Peyer's patch (tissue), 4 donors: ENCODE measurements at regions not wholly inside any gene's neighbourhood (a gene's known extent, or its start where the extent isn't known, plus 50 kb on each side); places are given as distances from the start of the nearest gene placed in this dataset.
"Not testable (repeated sequence)": the region's sequence is repeated elsewhere in the genome, so short reads cannot be mapped to it uniquely, and the experiment has no call there.

Experiments used
- POLR2A ChIP-seq, 2 donors: fragments of 450-650 bp; IDR thresholded peaks; one replicate each; pipeline ENCODE4 v1.5.1; 2017; ENCODE audit warnings: antibody characterized with exemption in 2 of 2, mild to moderate bottlenecking in 2 of 2, moderate library complexity in 2 of 2
- TF ChIP-seq, protein P1 (sequence below), 6 experiments: fragments of 450-650 bp in 4 of 6; fragments of 200-600 bp in 2 of 6; sonication (generic) in 1 of 6; IDR thresholded peaks; one replicate each; pipeline ENCODE4 v1.5.1; 2017 to 2019; ENCODE audit warnings: antibody characterized with exemption in 6 of 6, mild to moderate bottlenecking in 3 of 6, moderate library complexity in 1 of 6

DNA sequence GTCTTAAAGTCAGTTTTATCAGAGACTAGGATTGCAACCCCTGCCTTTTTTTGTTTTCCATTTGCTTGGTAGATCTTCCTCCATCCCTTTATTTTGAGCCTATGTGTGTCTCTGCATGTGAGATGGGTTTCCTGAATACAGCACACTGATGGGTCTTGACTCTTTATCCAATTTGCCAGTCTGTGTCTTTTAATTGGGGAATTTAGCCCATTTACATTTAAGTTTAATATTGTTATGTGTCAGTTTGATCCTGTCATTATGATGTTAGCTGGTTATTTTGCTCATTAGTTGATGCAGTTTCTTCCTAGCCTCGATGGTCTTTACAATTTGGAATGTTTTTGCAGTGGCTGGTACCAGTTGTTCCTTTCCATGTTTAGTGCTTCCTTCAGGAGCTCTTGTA is 93.3 kb upstream of the GALNT18 start:
- TF ChIP-seq, protein P1, sequence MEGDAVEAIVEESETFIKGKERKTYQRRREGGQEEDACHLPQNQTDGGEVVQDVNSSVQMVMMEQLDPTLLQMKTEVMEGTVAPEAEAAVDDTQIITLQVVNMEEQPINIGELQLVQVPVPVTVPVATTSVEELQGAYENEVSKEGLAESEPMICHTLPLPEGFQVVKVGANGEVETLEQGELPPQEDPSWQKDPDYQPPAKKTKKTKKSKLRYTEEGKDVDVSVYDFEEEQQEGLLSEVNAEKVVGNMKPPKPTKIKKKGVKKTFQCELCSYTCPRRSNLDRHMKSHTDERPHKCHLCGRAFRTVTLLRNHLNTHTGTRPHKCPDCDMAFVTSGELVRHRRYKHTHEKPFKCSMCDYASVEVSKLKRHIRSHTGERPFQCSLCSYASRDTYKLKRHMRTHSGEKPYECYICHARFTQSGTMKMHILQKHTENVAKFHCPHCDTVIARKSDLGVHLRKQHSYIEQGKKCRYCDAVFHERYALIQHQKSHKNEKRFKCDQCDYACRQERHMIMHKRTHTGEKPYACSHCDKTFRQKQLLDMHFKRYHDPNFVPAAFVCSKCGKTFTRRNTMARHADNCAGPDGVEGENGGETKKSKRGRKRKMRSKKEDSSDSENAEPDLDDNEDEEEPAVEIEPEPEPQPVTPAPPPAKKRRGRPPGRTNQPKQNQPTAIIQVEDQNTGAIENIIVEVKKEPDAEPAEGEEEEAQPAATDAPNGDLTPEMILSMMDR (IDR thresholded peaks at IDR 0.05), result not testable (repeated sequence)
- not testable (repeated sequence) for TF ChIP-seq POLR2A (IDR thresholded peaks at IDR 0.05)
